Keratinocyte (primary cell): ENCODE measurements at regions not wholly inside any gene's neighbourhood (a gene's known extent, or its start where the extent isn't known, plus 50 kb on each side); places are given as distances from the start of the nearest gene placed in this dataset.

Source experiments
- DNase-seq: peaks from one replicate; pipeline ENCODE4 v3.0.0-alpha.2; 2011; ENCODE audit warnings: low read depth, missing footprints, low spot score
- FAIRE-seq: peaks from 2 replicates; lab custom pipeline; 2011; peaks lifted over from hg19 to GRCh38; lab: Jason Lieb, UNC
- H2AFZ ChIP-seq: 2 replicates; pipeline ENCODE4 v1.6.0; 2012; ENCODE audit warnings: low read length, control low read depth, inconsistent platforms; ENCODE audit not compliant: control insufficient read depth
- H3K27ac ChIP-seq: 2 replicates; pipeline ENCODE4 v1.5.1; 2011; ENCODE audit warnings: low read length; ENCODE audit not compliant: control insufficient read depth, insufficient read depth
- H3K27me3 ChIP-seq: 3 replicates; pipeline ENCODE4 v1.6.0; 2011; ENCODE audit warnings: low read length; ENCODE audit not compliant: control insufficient read depth, insufficient read depth; ENCODE audit errors: extremely low read depth
- H3K36me3 ChIP-seq, 2 experiments: 2 replicates in 1 of 2; 3 replicates in 1 of 2; pipeline ENCODE4 v1.5.1; 2011; ENCODE audit warnings: low read length in 2 of 2, mild to moderate bottlenecking in 1 of 2; ENCODE audit not compliant: control insufficient read depth in 2 of 2, insufficient read depth in 2 of 2; ENCODE audit errors: extremely low read depth in 1 of 2
- H3K4me1 ChIP-seq: 3 replicates; pipeline ENCODE4 v1.5.1; 2011; ENCODE audit warnings: low read length; ENCODE audit not compliant: control insufficient read depth, insufficient read depth; ENCODE audit errors: extremely low read depth
- H3K4me2 ChIP-seq: 3 replicates; pipeline ENCODE4 v1.6.0; 2011; ENCODE audit warnings: low read depth, low read length; ENCODE audit not compliant: control insufficient read depth, insufficient read depth; ENCODE audit errors: extremely low read depth
- H3K4me3 ChIP-seq, 3 experiments: fragments of 200-600 bp in 1 of 3; sonication (generic) in 1 of 3; 2 replicates in 2 of 3; 3 replicates in 1 of 3; pipeline ENCODE4 v1.5.1; 2011 to 2016; ENCODE audit warnings: low read length in 3 of 3, mild to moderate bottlenecking in 3 of 3, control low read depth in 2 of 3, inconsistent platforms in 1 of 3, low read depth in 1 of 3, mixed read lengths in 1 of 3, mixed run types in 1 of 3, moderate library complexity in 1 of 3; ENCODE audit not compliant: control insufficient read depth in 2 of 3, insufficient read depth in 2 of 3; ENCODE audit errors: extremely low read depth in 1 of 3
- H3K79me2 ChIP-seq: 2 replicates; pipeline ENCODE4 v1.6.0; 2012; ENCODE audit warnings: low read length; ENCODE audit not compliant: control insufficient read depth, insufficient read depth
- H3K9ac ChIP-seq: 3 replicates; pipeline ENCODE4 v1.6.0; 2011; ENCODE audit warnings: low read length; ENCODE audit not compliant: control insufficient read depth, insufficient read depth; ENCODE audit errors: extremely low read depth
- H3K9me1 ChIP-seq: 3 replicates; pipeline ENCODE4 v1.6.0; 2011; ENCODE audit warnings: low read length; ENCODE audit not compliant: control insufficient read depth, insufficient read depth; ENCODE audit errors: extremely low read depth
- H3K9me3 ChIP-seq: 2 replicates; pipeline ENCODE4 v1.5.1; 2012; ENCODE audit warnings: low read depth, low read length; ENCODE audit not compliant: control insufficient read depth
- H4K20me1 ChIP-seq: 3 replicates; pipeline ENCODE4 v1.6.0; 2011; ENCODE audit warnings: low read length; ENCODE audit not compliant: control insufficient read depth, insufficient read depth; ENCODE audit errors: extremely low read depth
- CTCF ChIP-seq, 3 experiments: IDR thresholded peaks in 1 of 3; conservative IDR thresholded peaks in 1 of 3; optimal IDR thresholded peaks in 1 of 3; 2 replicates in 2 of 3; 3 replicates in 1 of 3; pipeline versions ENCODE3 to v1.5.1; 2011; ENCODE audit warnings: low read length in 3 of 3, mild to moderate bottlenecking in 3 of 3, moderate library complexity in 2 of 3, control low read depth in 1 of 3, inconsistent platforms in 1 of 3; ENCODE audit not compliant: insufficient read depth in 2 of 3; ENCODE audit errors: extremely low read depth in 1 of 3
- EZH2 ChIP-seq: IDR thresholded peaks from one replicate; pipeline ENCODE4 v1.6.1; 2012; ENCODE audit warnings: inconsistent platforms, mild to moderate bottlenecking, low read length, moderate library complexity
- dilution Hi-C: fragments of 300-500 bp; cut with MboI; formaldehyde crosslinking; loops from one replicate; pipeline ENCODE4 v1.7.0; 2020; ENCODE audit warnings: low sequenced_read_pairs; ENCODE audit not compliant: extremely low pct_ligation_motif_present

DNA sequence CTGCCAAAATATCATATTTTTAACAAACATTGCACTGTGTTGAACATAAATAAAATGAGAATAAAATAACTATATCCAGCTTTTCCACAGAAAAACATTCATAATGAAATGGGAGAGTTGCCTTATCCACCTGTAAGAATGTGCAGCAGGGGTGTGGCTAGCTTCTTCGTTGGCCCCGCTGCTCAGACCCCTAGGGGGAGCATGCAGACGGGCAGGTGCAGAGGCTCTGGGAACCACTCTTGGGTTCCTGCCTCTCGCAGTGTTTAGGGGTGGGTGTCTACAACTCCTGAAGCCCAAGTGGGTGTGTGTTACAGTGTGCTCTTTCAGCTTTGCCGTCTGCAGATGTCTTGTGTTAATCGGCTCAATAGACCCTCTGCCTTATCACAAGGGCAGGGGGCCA is 121.7 kb downstream of the SLITRK5 start:
- H4K20me1 ChIP-seq, result no peaks in the 10 kb centered on the region
- H3K9me3 ChIP-seq, result no peaks in the 10 kb centered on the region
- no peak overlapping the region for H3K27ac ChIP-seq
- H3K9me1 ChIP-seq, result no peaks in the 10 kb centered on the region
- no peak for TF ChIP-seq CTCF (optimal IDR thresholded peaks at IDR 0.05 in 1 of 3, IDR thresholded peaks at IDR 0.05 in 1 of 3, conservative IDR thresholded peaks at IDR 0.05 in 1 of 3; ENCODE audit: extremely low read depth in 1 of 3, insufficient read depth in 2 of 3, low read length in 3 of 3)
- dilution Hi-C loops, result no loop called here
- H3K4me1 ChIP-seq, result no peaks in the 10 kb centered on the region
- DNase-seq (no peak), FAIRE-seq (no peak)
- H3K79me2 ChIP-seq, result no peaks in the 10 kb centered on the region
- no peak overlapping the region for H3K4me2 ChIP-seq
- H2AFZ ChIP-seq, result no peak overlapping the region
- H3K36me3 ChIP-seq, result no peaks in the 10 kb centered on the region
- no peaks in the 10 kb centered on the region for H3K27me3 ChIP-seq
- no peak overlapping the region for H3K9ac ChIP-seq
- no peak overlapping the region for H3K4me3 ChIP-seq

GRCh38 chr13:87798536-87798935 is 127.4 kb downstream of the SLITRK5 start:
- H3K4me1 ChIP-seq, result no peaks in the 10 kb centered on the region
- FAIRE-seq (no peak), DNase-seq (no peak)
- no peak overlapping the region for H2AFZ ChIP-seq
- H3K9me1 ChIP-seq, result no peaks in the 10 kb centered on the region
- TF ChIP-seq EZH2 (no peak), CTCF (optimal IDR thresholded peaks at IDR 0.05 in 1 of 3, IDR thresholded peaks at IDR 0.05 in 1 of 3, conservative IDR thresholded peaks at IDR 0.05 in 1 of 3; ENCODE audit: extremely low read depth in 1 of 3, insufficient read depth in 2 of 3, low read length in 3 of 3) (no peak)
- H3K9me3 ChIP-seq, result no peaks in the 10 kb centered on the region
- H3K4me3 ChIP-seq, result no peak overlapping the region
- dilution Hi-C loops, result no loop called here
- no peak overlapping the region for H3K4me2 ChIP-seq
- no peak overlapping the region for H3K9ac ChIP-seq
- no peaks in the 10 kb centered on the region for H3K79me2 ChIP-seq
- no peaks in the 10 kb centered on the region for H4K20me1 ChIP-seq
- H3K27ac ChIP-seq, result no peak overlapping the region
- H3K36me3 ChIP-seq, result no peaks in the 10 kb centered on the region
- no peaks in the 10 kb centered on the region for H3K27me3 ChIP-seq
